ENCODE measurements at regions not wholly inside any gene's neighbourhood (a gene's known extent, or its start where the extent isn't known, plus 50 kb on each side); places are given as distances from the start of the nearest gene placed in this dataset.

GRCh38 chr17:59466946-59467801 lies 98.2 kb upstream of the DHX40 start:
- TF ChIP-seq, protein P1, sequence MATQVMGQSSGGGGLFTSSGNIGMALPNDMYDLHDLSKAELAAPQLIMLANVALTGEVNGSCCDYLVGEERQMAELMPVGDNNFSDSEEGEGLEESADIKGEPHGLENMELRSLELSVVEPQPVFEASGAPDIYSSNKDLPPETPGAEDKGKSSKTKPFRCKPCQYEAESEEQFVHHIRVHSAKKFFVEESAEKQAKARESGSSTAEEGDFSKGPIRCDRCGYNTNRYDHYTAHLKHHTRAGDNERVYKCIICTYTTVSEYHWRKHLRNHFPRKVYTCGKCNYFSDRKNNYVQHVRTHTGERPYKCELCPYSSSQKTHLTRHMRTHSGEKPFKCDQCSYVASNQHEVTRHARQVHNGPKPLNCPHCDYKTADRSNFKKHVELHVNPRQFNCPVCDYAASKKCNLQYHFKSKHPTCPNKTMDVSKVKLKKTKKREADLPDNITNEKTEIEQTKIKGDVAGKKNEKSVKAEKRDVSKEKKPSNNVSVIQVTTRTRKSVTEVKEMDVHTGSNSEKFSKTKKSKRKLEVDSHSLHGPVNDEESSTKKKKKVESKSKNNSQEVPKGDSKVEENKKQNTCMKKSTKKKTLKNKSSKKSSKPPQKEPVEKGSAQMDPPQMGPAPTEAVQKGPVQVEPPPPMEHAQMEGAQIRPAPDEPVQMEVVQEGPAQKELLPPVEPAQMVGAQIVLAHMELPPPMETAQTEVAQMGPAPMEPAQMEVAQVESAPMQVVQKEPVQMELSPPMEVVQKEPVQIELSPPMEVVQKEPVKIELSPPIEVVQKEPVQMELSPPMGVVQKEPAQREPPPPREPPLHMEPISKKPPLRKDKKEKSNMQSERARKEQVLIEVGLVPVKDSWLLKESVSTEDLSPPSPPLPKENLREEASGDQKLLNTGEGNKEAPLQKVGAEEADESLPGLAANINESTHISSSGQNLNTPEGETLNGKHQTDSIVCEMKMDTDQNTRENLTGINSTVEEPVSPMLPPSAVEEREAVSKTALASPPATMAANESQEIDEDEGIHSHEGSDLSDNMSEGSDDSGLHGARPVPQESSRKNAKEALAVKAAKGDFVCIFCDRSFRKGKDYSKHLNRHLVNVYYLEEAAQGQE (IDR thresholded peaks at IDR 0.05; ENCODE audit: unreplicated experiment), result no peak
- TF ChIP-seq, protein P2, sequence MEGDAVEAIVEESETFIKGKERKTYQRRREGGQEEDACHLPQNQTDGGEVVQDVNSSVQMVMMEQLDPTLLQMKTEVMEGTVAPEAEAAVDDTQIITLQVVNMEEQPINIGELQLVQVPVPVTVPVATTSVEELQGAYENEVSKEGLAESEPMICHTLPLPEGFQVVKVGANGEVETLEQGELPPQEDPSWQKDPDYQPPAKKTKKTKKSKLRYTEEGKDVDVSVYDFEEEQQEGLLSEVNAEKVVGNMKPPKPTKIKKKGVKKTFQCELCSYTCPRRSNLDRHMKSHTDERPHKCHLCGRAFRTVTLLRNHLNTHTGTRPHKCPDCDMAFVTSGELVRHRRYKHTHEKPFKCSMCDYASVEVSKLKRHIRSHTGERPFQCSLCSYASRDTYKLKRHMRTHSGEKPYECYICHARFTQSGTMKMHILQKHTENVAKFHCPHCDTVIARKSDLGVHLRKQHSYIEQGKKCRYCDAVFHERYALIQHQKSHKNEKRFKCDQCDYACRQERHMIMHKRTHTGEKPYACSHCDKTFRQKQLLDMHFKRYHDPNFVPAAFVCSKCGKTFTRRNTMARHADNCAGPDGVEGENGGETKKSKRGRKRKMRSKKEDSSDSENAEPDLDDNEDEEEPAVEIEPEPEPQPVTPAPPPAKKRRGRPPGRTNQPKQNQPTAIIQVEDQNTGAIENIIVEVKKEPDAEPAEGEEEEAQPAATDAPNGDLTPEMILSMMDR (conservative IDR thresholded peaks at IDR 0.05; ENCODE audit: low read depth in 2 of 2), result no peak
- no peak for TF ChIP-seq CREB1 (CRISPR knock-in tag; IDR thresholded peaks at IDR 0.05; ENCODE audit: low read depth)
- no peak for TF ChIP-seq POLR2AphosphoS5 (IDR thresholded peaks at IDR 0.05; ENCODE audit: low read depth)
- no peak for TF ChIP-seq EZH2 (IDR thresholded peaks at IDR 0.05; ENCODE audit: low read depth, unreplicated experiment)
- TF ChIP-seq, protein P3, sequence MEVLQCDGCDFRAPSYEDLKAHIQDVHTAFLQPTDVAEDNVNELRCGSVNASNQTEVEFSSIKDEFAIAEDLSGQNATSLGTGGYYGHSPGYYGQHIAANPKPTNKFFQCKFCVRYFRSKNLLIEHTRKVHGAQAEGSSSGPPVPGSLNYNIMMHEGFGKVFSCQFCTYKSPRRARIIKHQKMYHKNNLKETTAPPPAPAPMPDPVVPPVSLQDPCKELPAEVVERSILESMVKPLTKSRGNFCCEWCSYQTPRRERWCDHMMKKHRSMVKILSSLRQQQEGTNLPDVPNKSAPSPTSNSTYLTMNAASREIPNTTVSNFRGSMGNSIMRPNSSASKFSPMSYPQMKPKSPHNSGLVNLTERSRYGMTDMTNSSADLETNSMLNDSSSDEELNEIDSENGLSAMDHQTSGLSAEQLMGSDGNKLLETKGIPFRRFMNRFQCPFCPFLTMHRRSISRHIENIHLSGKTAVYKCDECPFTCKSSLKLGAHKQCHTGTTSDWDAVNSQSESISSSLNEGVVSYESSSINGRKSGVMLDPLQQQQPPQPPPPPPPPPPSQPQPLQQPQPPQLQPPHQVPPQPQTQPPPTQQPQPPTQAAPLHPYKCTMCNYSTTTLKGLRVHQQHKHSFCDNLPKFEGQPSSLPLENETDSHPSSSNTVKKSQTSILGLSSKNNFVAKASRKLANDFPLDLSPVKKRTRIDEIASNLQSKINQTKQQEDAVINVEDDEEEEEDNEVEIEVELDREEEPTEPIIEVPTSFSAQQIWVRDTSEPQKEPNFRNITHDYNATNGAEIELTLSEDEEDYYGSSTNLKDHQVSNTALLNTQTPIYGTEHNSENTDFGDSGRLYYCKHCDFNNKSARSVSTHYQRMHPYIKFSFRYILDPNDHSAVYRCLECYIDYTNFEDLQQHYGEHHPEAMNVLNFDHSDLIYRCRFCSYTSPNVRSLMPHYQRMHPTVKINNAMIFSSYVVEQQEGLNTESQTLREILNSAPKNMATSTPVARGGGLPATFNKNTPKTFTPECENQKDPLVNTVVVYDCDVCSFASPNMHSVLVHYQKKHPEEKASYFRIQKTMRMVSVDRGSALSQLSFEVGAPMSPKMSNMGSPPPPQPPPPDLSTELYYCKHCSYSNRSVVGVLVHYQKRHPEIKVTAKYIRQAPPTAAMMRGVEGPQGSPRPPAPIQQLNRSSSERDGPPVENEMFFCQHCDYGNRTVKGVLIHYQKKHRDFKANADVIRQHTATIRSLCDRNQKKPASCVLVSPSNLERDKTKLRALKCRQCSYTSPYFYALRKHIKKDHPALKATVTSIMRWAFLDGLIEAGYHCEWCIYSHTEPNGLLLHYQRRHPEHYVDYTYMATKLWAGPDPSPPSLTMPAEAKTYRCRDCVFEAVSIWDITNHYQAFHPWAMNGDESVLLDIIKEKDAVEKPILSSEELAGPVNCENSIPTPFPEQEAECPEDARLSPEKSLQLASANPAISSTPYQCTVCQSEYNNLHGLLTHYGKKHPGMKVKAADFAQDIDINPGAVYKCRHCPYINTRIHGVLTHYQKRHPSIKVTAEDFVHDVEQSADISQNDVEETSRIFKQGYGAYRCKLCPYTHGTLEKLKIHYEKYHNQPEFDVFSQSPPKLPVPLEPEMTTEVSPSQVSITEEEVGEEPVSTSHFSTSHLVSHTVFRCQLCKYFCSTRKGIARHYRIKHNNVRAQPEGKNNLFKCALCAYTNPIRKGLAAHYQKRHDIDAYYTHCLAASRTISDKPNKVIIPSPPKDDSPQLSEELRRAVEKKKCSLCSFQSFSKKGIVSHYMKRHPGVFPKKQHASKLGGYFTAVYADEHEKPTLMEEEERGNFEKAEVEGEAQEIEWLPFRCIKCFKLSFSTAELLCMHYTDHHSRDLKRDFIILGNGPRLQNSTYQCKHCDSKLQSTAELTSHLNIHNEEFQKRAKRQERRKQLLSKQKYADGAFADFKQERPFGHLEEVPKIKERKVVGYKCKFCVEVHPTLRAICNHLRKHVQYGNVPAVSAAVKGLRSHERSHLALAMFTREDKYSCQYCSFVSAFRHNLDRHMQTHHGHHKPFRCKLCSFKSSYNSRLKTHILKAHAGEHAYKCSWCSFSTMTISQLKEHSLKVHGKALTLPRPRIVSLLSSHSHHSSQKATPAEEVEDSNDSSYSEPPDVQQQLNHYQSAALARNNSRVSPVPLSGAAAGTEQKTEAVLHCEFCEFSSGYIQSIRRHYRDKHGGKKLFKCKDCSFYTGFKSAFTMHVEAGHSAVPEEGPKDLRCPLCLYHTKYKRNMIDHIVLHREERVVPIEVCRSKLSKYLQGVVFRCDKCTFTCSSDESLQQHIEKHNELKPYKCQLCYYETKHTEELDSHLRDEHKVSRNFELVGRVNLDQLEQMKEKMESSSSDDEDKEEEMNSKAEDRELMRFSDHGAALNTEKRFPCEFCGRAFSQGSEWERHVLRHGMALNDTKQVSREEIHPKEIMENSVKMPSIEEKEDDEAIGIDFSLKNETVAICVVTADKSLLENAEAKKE (CRISPR knock-in tag; IDR thresholded peaks at IDR 0.05), result no peak
- no peak for TF ChIP-seq NANOG (IDR thresholded peaks at IDR 0.05; ENCODE audit: borderline replicate concordance)
- no peak for TF ChIP-seq ZNF331 (CRISPR knock-in tag; IDR thresholded peaks at IDR 0.05; ENCODE audit: low read depth)
- TF ChIP-seq, protein P4, sequence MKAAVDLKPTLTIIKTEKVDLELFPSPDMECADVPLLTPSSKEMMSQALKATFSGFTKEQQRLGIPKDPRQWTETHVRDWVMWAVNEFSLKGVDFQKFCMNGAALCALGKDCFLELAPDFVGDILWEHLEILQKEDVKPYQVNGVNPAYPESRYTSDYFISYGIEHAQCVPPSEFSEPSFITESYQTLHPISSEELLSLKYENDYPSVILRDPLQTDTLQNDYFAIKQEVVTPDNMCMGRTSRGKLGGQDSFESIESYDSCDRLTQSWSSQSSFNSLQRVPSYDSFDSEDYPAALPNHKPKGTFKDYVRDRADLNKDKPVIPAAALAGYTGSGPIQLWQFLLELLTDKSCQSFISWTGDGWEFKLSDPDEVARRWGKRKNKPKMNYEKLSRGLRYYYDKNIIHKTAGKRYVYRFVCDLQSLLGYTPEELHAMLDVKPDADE (IDR thresholded peaks at IDR 0.05), result no peak
- no peak for TF ChIP-seq EZH2phosphoT487 (IDR thresholded peaks at IDR 0.05; ENCODE audit: unreplicated experiment)
- TF ChIP-seq JUNB (IDR thresholded peaks at IDR 0.05; ENCODE audit: unreplicated experiment), result no peak
- no peak for TF ChIP-seq STAT1 (IDR thresholded peaks at IDR 0.05; ENCODE audit: unreplicated experiment)
